ENCODE measurements at regions not wholly inside any gene's neighbourhood (a gene's known extent, or its start where the extent isn't known, plus 50 kb on each side); places are given as distances from the start of the nearest gene placed in this dataset.

DNA sequence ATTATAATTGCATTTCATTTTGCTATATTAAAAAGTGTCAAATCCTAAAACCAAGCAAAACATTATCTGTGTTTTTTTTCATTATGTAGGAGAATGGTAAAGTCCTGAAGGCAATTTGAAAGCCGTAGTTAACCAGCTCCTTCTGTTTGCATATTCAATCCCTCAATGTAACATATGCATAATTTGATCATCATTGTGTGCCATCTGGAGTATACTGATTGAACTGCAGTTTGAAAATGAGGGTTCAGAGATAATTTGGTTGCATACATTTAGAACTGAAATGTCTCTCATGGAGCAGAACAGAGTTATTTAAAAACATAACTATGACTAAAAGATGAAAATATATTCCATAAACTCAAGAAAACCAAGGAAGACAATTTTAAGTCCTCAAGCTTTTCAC, 518.6 kb downstream of the GBE1 start:
- H3K27ac ChIP-seq = no peak overlapping the region
- no peak for TF ChIP-seq ZFX (IDR thresholded peaks at IDR 0.05)
- TF ChIP-seq, protein P1, sequence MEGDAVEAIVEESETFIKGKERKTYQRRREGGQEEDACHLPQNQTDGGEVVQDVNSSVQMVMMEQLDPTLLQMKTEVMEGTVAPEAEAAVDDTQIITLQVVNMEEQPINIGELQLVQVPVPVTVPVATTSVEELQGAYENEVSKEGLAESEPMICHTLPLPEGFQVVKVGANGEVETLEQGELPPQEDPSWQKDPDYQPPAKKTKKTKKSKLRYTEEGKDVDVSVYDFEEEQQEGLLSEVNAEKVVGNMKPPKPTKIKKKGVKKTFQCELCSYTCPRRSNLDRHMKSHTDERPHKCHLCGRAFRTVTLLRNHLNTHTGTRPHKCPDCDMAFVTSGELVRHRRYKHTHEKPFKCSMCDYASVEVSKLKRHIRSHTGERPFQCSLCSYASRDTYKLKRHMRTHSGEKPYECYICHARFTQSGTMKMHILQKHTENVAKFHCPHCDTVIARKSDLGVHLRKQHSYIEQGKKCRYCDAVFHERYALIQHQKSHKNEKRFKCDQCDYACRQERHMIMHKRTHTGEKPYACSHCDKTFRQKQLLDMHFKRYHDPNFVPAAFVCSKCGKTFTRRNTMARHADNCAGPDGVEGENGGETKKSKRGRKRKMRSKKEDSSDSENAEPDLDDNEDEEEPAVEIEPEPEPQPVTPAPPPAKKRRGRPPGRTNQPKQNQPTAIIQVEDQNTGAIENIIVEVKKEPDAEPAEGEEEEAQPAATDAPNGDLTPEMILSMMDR (conservative IDR thresholded peaks at IDR 0.05) = peak; percentile 59

DNA sequence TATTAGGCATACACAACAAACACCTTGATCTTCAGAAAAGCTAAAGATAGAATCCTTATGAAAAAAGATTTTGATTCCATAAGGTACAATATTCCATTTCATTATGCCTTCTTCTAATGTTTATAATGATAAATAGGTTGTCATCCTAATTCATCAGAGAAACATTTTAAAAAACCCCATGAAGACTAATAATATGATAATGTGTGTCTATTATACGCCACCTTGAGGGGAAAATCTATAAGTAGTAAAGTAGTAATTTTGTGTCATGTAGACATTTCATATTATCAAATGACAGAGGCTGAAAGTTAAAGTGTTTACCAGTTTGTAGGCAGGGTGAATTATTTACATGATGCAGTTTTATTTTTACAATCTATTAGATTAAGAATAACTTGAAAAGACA, 524.3 kb downstream of the GBE1 start:
- TF ChIP-seq ZFX (IDR thresholded peaks at IDR 0.05) = no peak
- TF ChIP-seq, protein P1 (conservative IDR thresholded peaks at IDR 0.05) = peak; percentile 30
- no peak overlapping the region for H3K27ac ChIP-seq

DNA sequence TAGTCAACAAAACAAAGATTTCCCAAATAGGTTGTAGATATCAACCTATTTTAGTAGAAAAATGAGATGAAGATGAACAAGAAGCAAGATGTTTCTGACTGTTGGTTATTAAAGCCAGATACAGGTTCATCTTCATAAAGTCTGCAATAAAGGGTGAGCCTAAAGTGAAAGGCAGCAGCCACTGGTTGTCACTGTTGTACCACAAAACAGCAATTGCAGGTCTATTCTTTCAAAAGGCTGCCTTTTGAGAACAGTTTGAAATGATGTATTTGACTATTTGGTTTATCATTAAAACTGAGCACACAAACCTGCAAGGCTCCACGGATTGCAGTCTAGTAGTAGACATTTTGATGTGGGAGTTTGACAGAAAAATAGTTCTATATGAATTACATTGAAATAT, 543.4 kb downstream of the GBE1 start:
- TF ChIP-seq ZFX (IDR thresholded peaks at IDR 0.05) = no peak
- TF ChIP-seq, protein P1 (conservative IDR thresholded peaks at IDR 0.05) = peak; percentile 20
- no peak overlapping the region for H3K27ac ChIP-seq

DNA sequence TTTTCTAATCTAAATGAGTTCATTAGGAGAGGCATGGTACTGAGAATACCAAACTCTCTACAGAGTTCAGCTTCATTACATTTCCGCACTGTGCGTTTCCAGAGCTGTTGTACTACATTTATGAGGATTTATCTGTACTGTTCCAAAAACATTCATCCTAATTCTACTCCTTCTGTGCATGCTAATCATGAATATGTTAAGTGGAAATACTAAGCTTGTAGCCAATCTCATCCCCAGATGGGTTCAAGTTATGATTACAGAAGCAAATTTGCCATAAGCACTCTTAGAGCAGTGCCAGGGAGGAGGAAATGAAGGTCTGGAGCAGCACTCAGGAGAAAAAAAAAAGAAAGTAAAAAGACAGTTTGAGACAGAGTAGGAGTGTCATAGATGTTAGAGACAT, 544.3 kb downstream of the GBE1 start:
- TF ChIP-seq ZFX (IDR thresholded peaks at IDR 0.05) = no peak
- TF ChIP-seq, protein P1 (conservative IDR thresholded peaks at IDR 0.05) = no peak
- H3K27ac ChIP-seq = no peak overlapping the region

DNA sequence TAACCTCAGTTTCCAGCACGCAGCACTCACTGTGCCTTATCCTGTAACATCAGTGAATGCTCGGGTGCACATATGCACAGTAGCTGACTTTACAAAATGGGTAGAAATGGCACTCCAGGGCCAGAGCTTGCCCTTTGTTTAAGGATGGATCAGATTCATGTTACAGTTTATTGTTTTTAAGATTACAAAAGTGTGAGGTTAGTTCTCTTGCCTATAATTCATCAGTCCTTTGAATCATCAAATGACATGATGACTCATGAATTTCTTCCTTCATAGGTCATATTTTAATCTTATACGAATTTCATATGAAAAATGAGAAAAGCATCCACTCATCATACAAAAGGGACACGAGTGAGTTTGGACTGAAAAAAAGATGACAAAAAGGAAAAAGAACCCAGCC, 545.3 kb downstream of the GBE1 start:
- no peak overlapping the region for H3K27ac ChIP-seq
- TF ChIP-seq ZFX (IDR thresholded peaks at IDR 0.05) = no peak
- TF ChIP-seq, protein P1 (conservative IDR thresholded peaks at IDR 0.05) = no peak

DNA sequence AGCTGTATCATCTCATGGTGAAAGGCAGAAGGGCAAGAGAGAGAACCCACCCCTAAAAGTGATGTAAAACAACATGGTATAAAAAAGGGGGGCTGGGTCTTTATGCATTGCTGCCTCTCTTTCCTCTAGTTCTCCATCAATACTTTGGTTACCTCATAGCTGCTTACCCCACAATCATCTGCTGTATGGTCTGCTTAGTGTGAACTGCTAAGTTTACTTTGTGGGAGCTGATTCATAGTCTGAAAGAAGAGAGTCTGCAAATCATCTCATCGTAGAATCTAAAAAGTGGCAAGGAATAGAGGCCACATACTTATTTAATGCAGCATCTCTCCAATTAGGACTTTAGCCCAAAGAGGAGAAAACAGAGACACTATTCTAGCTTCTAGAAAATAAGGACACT, 546.8 kb downstream of the GBE1 start:
- TF ChIP-seq, protein P1 (conservative IDR thresholded peaks at IDR 0.05) = no peak
- TF ChIP-seq ZFX (IDR thresholded peaks at IDR 0.05) = no peak

DNA sequence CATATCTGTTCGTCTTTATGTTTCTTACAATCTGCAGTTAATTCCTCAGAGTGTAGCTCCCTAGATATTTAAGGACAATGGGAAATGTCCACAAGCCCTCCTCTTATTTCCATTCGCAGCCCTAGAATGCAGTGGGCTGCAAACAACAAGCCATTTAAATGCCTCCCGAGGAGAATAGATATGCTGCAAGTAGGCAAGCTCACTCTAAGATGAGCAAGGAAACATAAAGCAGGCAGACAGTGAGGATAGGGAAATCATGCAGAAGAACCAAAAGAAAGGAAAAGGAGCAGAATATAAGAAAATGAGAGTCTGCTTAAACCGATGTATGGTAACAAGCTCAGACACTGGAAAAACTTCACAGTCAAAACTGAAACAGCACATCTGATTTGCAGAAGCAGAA, 561.9 kb downstream of the GBE1 start:
- TF ChIP-seq ZFX (IDR thresholded peaks at IDR 0.05) = no peak
- TF ChIP-seq, protein P1 (conservative IDR thresholded peaks at IDR 0.05) = no peak
- H3K27ac ChIP-seq = no peak overlapping the region

More for the DNA sequence above, 546.8 kb downstream of the GBE1 start:
- H3K27ac ChIP-seq = no peak overlapping the region
